MV-4-11 (cell line): ENCODE measurements at regions not wholly inside any gene's neighbourhood (a gene's known extent, or its start where the extent isn't known, plus 50 kb on each side); places are given as distances from the start of the nearest gene placed in this dataset.
"Not testable (repeated sequence)": the region's sequence is repeated elsewhere in the genome, so short reads cannot be mapped to it uniquely, and the experiment has no call there.

Experiments used
- DNase-seq: peaks from one replicate; lab custom pipeline; 2025; lab: John Stamatoyannopoulos, UW

GRCh38 chr17:16888413-16889087, 83.4 kb downstream of the TNFRSF13B start:
- no peak for DNase-seq

GRCh38 chr17:16887523-16888095, 84.3 kb downstream of the TNFRSF13B start:
- no peak for DNase-seq

GRCh38 chr17:16886655-16887322, 85.1 kb downstream of the TNFRSF13B start:
- peak; percentile 0 for DNase-seq

- not testable (repeated sequence) for DNase-seq
Measured at GRCh38 chr17:16885204-16885603, 86.7 kb downstream of the TNFRSF13B start.

- DNase-seq: not testable (repeated sequence)
Measured at GRCh38 chr17:16882926-16883265, 89.0 kb downstream of the TNFRSF13B start.

GRCh38 chr17:16882243-16882925, 89.5 kb downstream of the TNFRSF13B start:
- DNase-seq: no peak

- no peak for DNase-seq
Measured at GRCh38 chr17:16881239-16881924, 90.5 kb downstream of the TNFRSF13B start.

GRCh38 chr17:16880843-16881230, 91.1 kb downstream of the TNFRSF13B start:
- DNase-seq: no peak

- no peak for DNase-seq
Measured at GRCh38 chr17:16880121-16880842, 91.6 kb downstream of the TNFRSF13B start.

GRCh38 chr17:16879686-16880085, 92.2 kb downstream of the TNFRSF13B start:
- no peak for DNase-seq

GRCh38 chr17:16878606-16879005, 93.3 kb downstream of the TNFRSF13B start:
- no peak for DNase-seq

GRCh38 chr17:16878084-16878483, 93.8 kb downstream of the TNFRSF13B start:
- no peak for DNase-seq

GRCh38 chr17:16877099-16877498, 94.8 kb downstream of the TNFRSF13B start:
- no peak for DNase-seq

- no peak for DNase-seq
Measured at GRCh38 chr17:16875662-16876061, 96.3 kb downstream of the TNFRSF13B start.

- DNase-seq: not testable (repeated sequence)
Measured at GRCh38 chr17:16874216-16874615, 97.7 kb downstream of the TNFRSF13B start.

GRCh38 chr17:16873174-16874035, 98.5 kb downstream of the TNFRSF13B start:
- peak; percentile 1 for DNase-seq

GRCh38 chr17:16872351-16873173, 99.4 kb downstream of the TNFRSF13B start:
- no peak for DNase-seq

GRCh38 chr17:16871446-16872190, 100.3 kb downstream of the TNFRSF13B start:
- not testable (repeated sequence) for DNase-seq
